K562 (cell line): ENCODE measurements at regions not wholly inside any gene's neighbourhood (a gene's known extent, or its start where the extent isn't known, plus 50 kb on each side); places are given as distances from the start of the nearest gene placed in this dataset.

Experiments used
- ATF3 ChIP-seq, 2 experiments: fragments of 450-650 bp in 1 of 2; sonication (generic) in 1 of 2; formaldehyde crosslinking in 1 of 2; IDR thresholded peaks in 1 of 2; conservative IDR thresholded peaks in 1 of 2; 2 replicates each; pipeline versions ENCODE4 v1.6.1 to v1.8.1; 2016 to 2023; ENCODE audit warnings: mild to moderate bottlenecking in 2 of 2, moderate library complexity in 2 of 2, inconsistent platforms in 1 of 2, missing genetic modification reagents in 1 of 2
- CEBPZ ChIP-seq: fragments of 150-350 bp; IDR thresholded peaks from 2 replicates; pipeline ENCODE4 v1.6.1; 2014; ENCODE audit warnings: low read depth, mild to moderate bottlenecking, low read length, borderline replicate concordance
- CTCF ChIP-seq, 3 experiments: IDR thresholded peaks in 2 of 3; conservative IDR thresholded peaks in 1 of 3; 2 replicates each; pipeline ENCODE4 v1.5.1; 2011 to 2012; ENCODE audit warnings: low read length in 3 of 3, mild to moderate bottlenecking in 3 of 3, control low read depth in 2 of 3, improper control_type of control experiment in 1 of 3, inconsistent platforms in 1 of 3, low read depth in 1 of 3, mixed read lengths in 1 of 3, moderate library complexity in 1 of 3; ENCODE audit not compliant: insufficient read depth in 2 of 3
- EP300 ChIP-seq: IDR thresholded peaks from 2 replicates; pipeline ENCODE4 v1.6.1; 2012; ENCODE audit warnings: low read length, improper control_type of control experiment
- HMGXB4 ChIP-seq: sonication (generic); formaldehyde crosslinking; IDR thresholded peaks from 2 replicates; pipeline ENCODE4 v1.8.1; 2023; ENCODE audit warnings: mild to moderate bottlenecking, missing genetic modification reagents
- MYC ChIP-seq, 2 experiments: fragments of 250-450 bp in 1 of 2; sonication (Bioruptor Pico) in 1 of 2; IDR thresholded peaks; 2 replicates each; pipeline versions ENCODE4 v1.5.1 to v1.6.1; 2012 to 2021; ENCODE audit warnings: low read depth in 2 of 2, borderline replicate concordance in 1 of 2, improper control_type of control experiment in 1 of 2, low read length in 1 of 2, mild to moderate bottlenecking in 1 of 2, moderate library complexity in 1 of 2
- NBN ChIP-seq: fragments of 450-650 bp; IDR thresholded peaks from 2 replicates; pipeline ENCODE4 v1.6.1; 2016; ENCODE audit warnings: low read depth, mild to moderate bottlenecking
- NR1H2 ChIP-seq: sonication (generic); formaldehyde crosslinking; IDR thresholded peaks from 2 replicates; pipeline ENCODE4 v1.4.0; 2020; ENCODE audit warnings: mild to moderate bottlenecking, missing genetic modification reagents
- NR2F6 ChIP-seq: fragments of 450-650 bp; formaldehyde crosslinking; IDR thresholded peaks from 2 replicates; pipeline ENCODE4 v1.4.0; 2020; ENCODE audit warnings: mild to moderate bottlenecking
- POLR2A ChIP-seq: fragments of 450-650 bp; conservative IDR thresholded peaks from 2 replicates; pipeline ENCODE4 v1.6.1; 2016
- RERE ChIP-seq: sonication (generic); formaldehyde crosslinking; IDR thresholded peaks from 2 replicates; pipeline ENCODE4 v1.8.0; 2023; ENCODE audit warnings: missing genetic modification reagents, mild to moderate bottlenecking, borderline replicate concordance
- TAF1 ChIP-seq: IDR thresholded peaks from 2 replicates; pipeline ENCODE4 v1.6.1; 2011; ENCODE audit warnings: mild to moderate bottlenecking, low read length, moderate library complexity; ENCODE audit not compliant: insufficient read depth, control insufficient read depth, severe bottlenecking; ENCODE audit errors: extremely low read depth
- USF1 ChIP-seq: sonication (generic); formaldehyde crosslinking; IDR thresholded peaks from 2 replicates; pipeline ENCODE4 v1.9.0; 2022; ENCODE audit warnings: mild to moderate bottlenecking, missing genetic modification reagents

- TF ChIP-seq USF1 (CRISPR knock-in tag) (no peak), CTCF (IDR thresholded peaks at IDR 0.05 in 2 of 3, conservative IDR thresholded peaks at IDR 0.05 in 1 of 3; ENCODE audit: insufficient read depth in 2 of 3, low read depth in 1 of 3, low read length in 3 of 3) (no peak), RERE (CRISPR knock-in tag) (no peak), NR1H2 (no peak), HMGXB4 (CRISPR knock-in tag) (no peak), MYC (IDR thresholded peaks at IDR 0.05; ENCODE audit: low read depth, low read length) (no peak), MYC (CRISPR knock-in tag; IDR thresholded peaks at IDR 0.05; ENCODE audit: borderline replicate concordance, low read depth) (no peak), EP300 (no peak), ATF3 (IDR thresholded peaks at IDR 0.05) (no peak), ATF3 (CRISPR knock-in tag; conservative IDR thresholded peaks at IDR 0.05) (no peak), POLR2A (no peak), CEBPZ (no peak), NBN (no peak), NR2F6 (no peak), TAF1 (no peak)
Measured at GRCh38 chr2:145721681-145722080, 1201.8 kb upstream of the ZEB2 start.
